Endodermal cell (in vitro differentiated cells): ENCODE measurements at regions not wholly inside any gene's neighbourhood (a gene's known extent, or its start where the extent isn't known, plus 50 kb on each side); places are given as distances from the start of the nearest gene placed in this dataset.

Source experiments
- DNase-seq: peaks from one replicate; pipeline ENCODE4 v3.0.0-alpha.2; 2017
- H3K27ac ChIP-seq: 2 replicates; pipeline ENCODE4 v1.5.1; 2013; ENCODE audit warnings: mild to moderate bottlenecking, low read depth, low read length, moderate library complexity
- H3K27me3 ChIP-seq: 2 replicates; pipeline ENCODE4 v1.6.1; 2013; ENCODE audit warnings: mild to moderate bottlenecking, low read length, moderate library complexity; ENCODE audit not compliant: insufficient read depth, control insufficient read depth, poor library complexity, severe bottlenecking
- H3K36me3 ChIP-seq: 2 replicates; pipeline ENCODE4 v1.7.0; 2013; ENCODE audit warnings: mild to moderate bottlenecking, low read length, moderate library complexity; ENCODE audit not compliant: control insufficient read depth, insufficient read depth
- H3K4me1 ChIP-seq: one replicate; pipeline ENCODE4 v1.7.0; 2013; ENCODE audit warnings: low read length; ENCODE audit not compliant: control insufficient read depth, insufficient read depth
- H3K4me3 ChIP-seq: 2 replicates; pipeline ENCODE4 v1.5.1; 2013; ENCODE audit warnings: mild to moderate bottlenecking, low read length, moderate library complexity
- H3K9ac ChIP-seq: 2 replicates; pipeline ENCODE4 v1.6.1; 2013; ENCODE audit warnings: mild to moderate bottlenecking, low read length, moderate library complexity; ENCODE audit not compliant: poor library complexity, severe bottlenecking; ENCODE audit errors: extremely low read depth
- H3K9me3 ChIP-seq: 2 replicates; pipeline ENCODE4 v1.6.1; 2013; ENCODE audit warnings: mild to moderate bottlenecking, low read length, moderate library complexity; ENCODE audit not compliant: control insufficient read depth
- H3K27ac Mint-ChIP-seq: 2 replicates; pipeline ENCODE4 v1.8.0; 2020; ENCODE audit warnings: mixed read lengths
- H3K27me3 Mint-ChIP-seq: 2 replicates; pipeline ENCODE4 v1.8.0; 2021; ENCODE audit warnings: mild to moderate bottlenecking, mixed read lengths; ENCODE audit not compliant: insufficient read depth
- H3K36me3 Mint-ChIP-seq: 2 replicates; pipeline ENCODE4 v1.8.0; 2020; ENCODE audit warnings: low read depth, mixed read lengths
- H3K4me1 Mint-ChIP-seq: 2 replicates; pipeline ENCODE4 v1.8.0; 2020; ENCODE audit warnings: mixed read lengths
- H3K4me3 Mint-ChIP-seq: 2 replicates; pipeline ENCODE4 v1.8.0; 2020; ENCODE audit warnings: mild to moderate bottlenecking, moderate library complexity, mixed read lengths
- H3K9me3 Mint-ChIP-seq: 2 replicates; pipeline ENCODE4 v1.8.0; 2020; ENCODE audit warnings: mild to moderate bottlenecking, mixed read lengths
- WGBS, 2 experiments: methylation state at CpG; one replicate each; pipeline versions ENCODE4 v1.1.5 to v1.1.7; 2013; ENCODE audit warnings: missing lambda C conversion rate in 2 of 2, mixed read lengths in 1 of 2; ENCODE audit not compliant: insufficient coverage in 1 of 2, insufficient read length in 1 of 2; 5-methylcytosine and 5-hydroxymethylcytosine counted together
- TF ChIP-seq, protein P1 (sequence below): fragments of 200-600 bp; sonication (generic); conservative IDR thresholded peaks from 2 replicates; pipeline ENCODE4 v1.5.0; 2021; ENCODE audit warnings: antibody characterized with exemption, mild to moderate bottlenecking

DNA sequence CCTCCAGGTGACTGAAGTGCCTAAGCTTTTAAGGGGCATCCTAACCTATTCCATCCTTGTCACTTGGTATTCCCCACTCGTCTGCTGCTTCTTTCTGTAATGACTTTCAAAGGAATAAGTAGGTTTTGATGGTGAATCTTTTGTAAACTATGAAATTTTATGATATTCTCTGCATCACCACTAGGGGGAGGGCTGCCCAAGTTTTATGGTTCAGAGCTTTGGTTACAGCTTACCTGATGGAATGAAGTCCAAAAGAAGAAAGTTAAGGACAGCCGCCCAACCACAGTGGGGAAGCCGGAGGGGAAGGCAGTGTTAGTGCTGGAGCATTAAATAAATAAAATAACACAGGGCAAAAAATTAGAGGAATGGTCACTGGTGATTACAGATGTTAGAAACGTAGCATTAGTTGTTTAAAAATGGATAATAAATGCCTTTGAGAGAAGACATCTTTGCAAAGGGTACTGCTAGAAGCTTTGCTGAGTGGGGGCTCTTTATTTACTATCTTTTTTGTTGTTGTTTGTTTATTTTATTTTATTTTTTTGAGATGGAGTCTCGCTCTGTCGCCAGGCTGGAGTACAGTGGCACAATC, 204.9 kb downstream of the GBA3 start:
- Mint-ChIP-seq H3K4me3 (no peak overlapping the region), H3K27me3 (no peaks in the 10 kb centered on the region)
- WGBS, 2 experiments, result 60 to 70% methylated on average over 4 to 6 of the region's 6 CpGs

DNA sequence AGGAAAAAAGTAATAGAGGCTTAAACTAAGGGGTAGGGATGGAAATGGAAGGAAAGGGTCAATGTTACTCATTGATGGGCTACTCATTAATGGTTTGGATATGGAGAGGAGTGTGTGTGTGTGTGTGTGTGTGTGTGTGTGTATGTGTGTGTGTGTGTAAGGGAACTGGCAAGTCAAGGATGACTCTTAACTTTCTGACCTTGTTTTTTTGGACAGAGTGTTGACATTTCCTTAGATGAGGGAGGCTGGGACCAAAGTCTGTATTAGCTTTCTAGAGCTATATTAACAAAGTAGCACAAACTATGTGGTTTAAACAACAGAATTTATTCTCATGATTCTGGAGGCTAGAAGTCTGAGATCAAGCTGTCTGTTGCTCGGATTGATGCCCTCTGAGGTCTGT, 202.7 kb downstream of the GBA3 start:
- Histone ChIP-seq H3K27me3 (no peaks in the 10 kb centered on the region), H3K4me1 (no peaks in the 10 kb centered on the region), H3K27ac (no peak overlapping the region), H3K4me3 (no peak overlapping the region), H3K9ac (no peak overlapping the region), H3K9me3 (peaks cover 17% of the 10 kb centered on the region), H3K36me3 (no peaks in the 10 kb centered on the region)
- DNase-seq, result no peak
- no peak overlapping the region for H3K27ac Mint-ChIP-seq
- TF ChIP-seq, protein P1, sequence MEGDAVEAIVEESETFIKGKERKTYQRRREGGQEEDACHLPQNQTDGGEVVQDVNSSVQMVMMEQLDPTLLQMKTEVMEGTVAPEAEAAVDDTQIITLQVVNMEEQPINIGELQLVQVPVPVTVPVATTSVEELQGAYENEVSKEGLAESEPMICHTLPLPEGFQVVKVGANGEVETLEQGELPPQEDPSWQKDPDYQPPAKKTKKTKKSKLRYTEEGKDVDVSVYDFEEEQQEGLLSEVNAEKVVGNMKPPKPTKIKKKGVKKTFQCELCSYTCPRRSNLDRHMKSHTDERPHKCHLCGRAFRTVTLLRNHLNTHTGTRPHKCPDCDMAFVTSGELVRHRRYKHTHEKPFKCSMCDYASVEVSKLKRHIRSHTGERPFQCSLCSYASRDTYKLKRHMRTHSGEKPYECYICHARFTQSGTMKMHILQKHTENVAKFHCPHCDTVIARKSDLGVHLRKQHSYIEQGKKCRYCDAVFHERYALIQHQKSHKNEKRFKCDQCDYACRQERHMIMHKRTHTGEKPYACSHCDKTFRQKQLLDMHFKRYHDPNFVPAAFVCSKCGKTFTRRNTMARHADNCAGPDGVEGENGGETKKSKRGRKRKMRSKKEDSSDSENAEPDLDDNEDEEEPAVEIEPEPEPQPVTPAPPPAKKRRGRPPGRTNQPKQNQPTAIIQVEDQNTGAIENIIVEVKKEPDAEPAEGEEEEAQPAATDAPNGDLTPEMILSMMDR, result no peak
- no peaks in the 10 kb centered on the region for H3K27me3 Mint-ChIP-seq
- WGBS, 2 experiments, result 93 to 100% methylated on average over 1 of the region's 1 CpG
- no peaks in the 10 kb centered on the region for H3K4me1 Mint-ChIP-seq
- H3K9me3 Mint-ChIP-seq, result peaks cover 23% of the 10 kb centered on the region
- no peaks in the 10 kb centered on the region for H3K36me3 Mint-ChIP-seq
- no peak overlapping the region for H3K4me3 Mint-ChIP-seq

More for the DNA sequence above, 204.9 kb downstream of the GBA3 start:
- no peaks in the 10 kb centered on the region for H3K4me1 ChIP-seq
- Mint-ChIP-seq H3K9me3 (peaks cover 3% of the 10 kb centered on the region), H3K27ac (no peak overlapping the region), H3K4me1 (peaks cover 4% of the 10 kb centered on the region), H3K36me3 (no peaks in the 10 kb centered on the region)
- no peaks in the 10 kb centered on the region for H3K36me3 ChIP-seq
- H3K27me3 ChIP-seq, result no peaks in the 10 kb centered on the region
- H3K9me3 ChIP-seq, result peaks cover 8% of the 10 kb centered on the region
- H3K27ac ChIP-seq, result no peak overlapping the region
- DNase-seq, result peak; percentile 78
- TF ChIP-seq, protein P1, result peak; percentile 88
- H3K4me3 ChIP-seq, result no peak overlapping the region
- H3K9ac ChIP-seq, result no peak overlapping the region

DNA sequence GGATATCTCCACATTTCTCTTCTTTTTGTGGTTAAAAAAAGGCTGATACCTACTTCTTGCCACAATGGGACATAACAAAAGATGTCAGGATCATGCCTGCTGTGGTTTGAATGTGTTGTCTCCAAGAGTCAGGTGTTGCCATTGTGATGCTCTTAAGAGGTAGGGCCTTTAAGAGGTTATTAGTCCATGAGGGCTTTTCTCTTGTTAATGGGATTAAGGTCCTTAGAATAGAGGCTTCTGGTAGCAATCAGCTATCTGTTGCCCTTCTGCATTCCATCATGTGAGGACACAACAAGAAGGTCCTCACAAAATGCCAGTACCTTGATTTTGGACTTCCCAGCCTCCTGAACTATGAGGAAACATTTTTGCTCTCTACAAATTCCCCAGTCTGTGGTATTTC, 191.4 kb downstream of the GBA3 start:
- Mint-ChIP-seq H3K4me1 (no peaks in the 10 kb centered on the region), H3K27me3 (no peaks in the 10 kb centered on the region), H3K27ac (no peak overlapping the region), H3K36me3 (no peaks in the 10 kb centered on the region), H3K4me3 (no peak overlapping the region), H3K9me3 (peaks cover 25% of the 10 kb centered on the region)
- Histone ChIP-seq H3K9ac (no peak overlapping the region), H3K9me3 (peaks cover 41% of the 10 kb centered on the region), H3K36me3 (no peaks in the 10 kb centered on the region), H3K4me1 (no peaks in the 10 kb centered on the region), H3K27ac (no peak overlapping the region), H3K27me3 (no peaks in the 10 kb centered on the region), H3K4me3 (peak overlapping the region; percentile 51)
- TF ChIP-seq, protein P1, result no peak
- no peak for DNase-seq
